Fibroblast of gingiva (primary cell): ENCODE measurements at regions not wholly inside any gene's neighbourhood (a gene's known extent, or its start where the extent isn't known, plus 50 kb on each side); places are given as distances from the start of the nearest gene placed in this dataset.

Experiments used
- DNase-seq: peaks from one replicate; pipeline ENCODE4 v3.0.0-alpha.2; 2011; ENCODE audit warnings: low read depth

GRCh38 chr14:30786701-30787100 is 87.7 kb upstream of the COCH start:
- no peak for DNase-seq

- no peak for DNase-seq
Measured at GRCh38 chr14:30790827-30791226, 83.5 kb upstream of the COCH start.

GRCh38 chr14:30791522-30792351 is 82.6 kb upstream of the COCH start:
- DNase-seq: no peak

GRCh38 chr14:30796707-30797106 is 77.7 kb upstream of the COCH start:
- no peak for DNase-seq

- no peak for DNase-seq
Measured at GRCh38 chr14:30798516-30798915, 75.8 kb upstream of the COCH start.

GRCh38 chr14:30798961-30799360 is 75.4 kb upstream of the COCH start:
- no peak for DNase-seq

GRCh38 chr14:30799933-30800332 is 74.4 kb upstream of the COCH start:
- no peak for DNase-seq

- DNase-seq: peak; percentile 2
Measured at GRCh38 chr14:30803185-30803584, 71.2 kb upstream of the COCH start.

- DNase-seq: no peak
Measured at GRCh38 chr14:30805284-30805683, 69.1 kb upstream of the COCH start.

- DNase-seq: peak; percentile 5
Measured at GRCh38 chr14:30808576-30808975, 65.8 kb upstream of the COCH start.

GRCh38 chr14:30813216-30813615 is 61.1 kb upstream of the COCH start:
- no peak for DNase-seq

- no peak for DNase-seq
Measured at GRCh38 chr14:30820674-30821073, 53.7 kb upstream of the COCH start.

- no peak for DNase-seq
Measured at GRCh38 chr14:30822080-30822571, 52.2 kb upstream of the COCH start.
